ENCODE measurements at regions not wholly inside any gene's neighbourhood (a gene's known extent, or its start where the extent isn't known, plus 50 kb on each side); places are given as distances from the start of the nearest gene placed in this dataset.

GRCh38 chr17:53971361-53971760, 148.6 kb downstream of the KIF2B start:
- no peak overlapping the region for H3K4me3 ChIP-seq
- 9 to 23% (median 15%) methylated on average over 1 of the region's 1 CpG for WGBS, 3 donors
- TF ChIP-seq, protein P1, sequence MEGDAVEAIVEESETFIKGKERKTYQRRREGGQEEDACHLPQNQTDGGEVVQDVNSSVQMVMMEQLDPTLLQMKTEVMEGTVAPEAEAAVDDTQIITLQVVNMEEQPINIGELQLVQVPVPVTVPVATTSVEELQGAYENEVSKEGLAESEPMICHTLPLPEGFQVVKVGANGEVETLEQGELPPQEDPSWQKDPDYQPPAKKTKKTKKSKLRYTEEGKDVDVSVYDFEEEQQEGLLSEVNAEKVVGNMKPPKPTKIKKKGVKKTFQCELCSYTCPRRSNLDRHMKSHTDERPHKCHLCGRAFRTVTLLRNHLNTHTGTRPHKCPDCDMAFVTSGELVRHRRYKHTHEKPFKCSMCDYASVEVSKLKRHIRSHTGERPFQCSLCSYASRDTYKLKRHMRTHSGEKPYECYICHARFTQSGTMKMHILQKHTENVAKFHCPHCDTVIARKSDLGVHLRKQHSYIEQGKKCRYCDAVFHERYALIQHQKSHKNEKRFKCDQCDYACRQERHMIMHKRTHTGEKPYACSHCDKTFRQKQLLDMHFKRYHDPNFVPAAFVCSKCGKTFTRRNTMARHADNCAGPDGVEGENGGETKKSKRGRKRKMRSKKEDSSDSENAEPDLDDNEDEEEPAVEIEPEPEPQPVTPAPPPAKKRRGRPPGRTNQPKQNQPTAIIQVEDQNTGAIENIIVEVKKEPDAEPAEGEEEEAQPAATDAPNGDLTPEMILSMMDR (IDR thresholded peaks at IDR 0.05), result no peak
- H3K4me1 ChIP-seq, result no peaks in the 10 kb centered on the region
- no peak overlapping the region for H3K27ac ChIP-seq
- no peaks in the 10 kb centered on the region for H3K27me3 ChIP-seq (ENCODE audit: insufficient read depth in 3 of 3, low read length in 2 of 3)
- DNase-seq (no peak), ATAC-seq (no peak)
- intact Hi-C loops (cut with DNase I), result no loop called here
- no peaks in the 10 kb centered on the region for H3K36me3 ChIP-seq (ENCODE audit: insufficient read depth in 1 of 2, low read depth in 1 of 2)
- no peaks in the 10 kb centered on the region for H3K9me3 ChIP-seq

- ATAC-seq (no peak), DNase-seq (no peak)
- TF ChIP-seq, protein P1 (IDR thresholded peaks at IDR 0.05), result no peak
- WGBS, 3 donors, result 74 to 82% (median 79%) methylated on average over 5 of the region's 5 CpGs
- no peaks in the 10 kb centered on the region for H3K4me1 ChIP-seq
- intact Hi-C loops (cut with DNase I), result no loop called here
- H3K36me3 ChIP-seq (ENCODE audit: insufficient read depth in 1 of 2, low read depth in 1 of 2), result no peaks in the 10 kb centered on the region
- H3K9me3 ChIP-seq, result no peaks in the 10 kb centered on the region
- no peak overlapping the region for H3K27ac ChIP-seq
- no peak overlapping the region for H3K4me3 ChIP-seq
- H3K27me3 ChIP-seq (ENCODE audit: insufficient read depth in 3 of 3, low read length in 2 of 3), result no peaks in the 10 kb centered on the region
Observed at GRCh38 chr17:53979991-53980390, 157.3 kb downstream of the KIF2B start.

- intact Hi-C loops (cut with DNase I), result no loop called here
- ATAC-seq, result no peak
- no peaks in the 10 kb centered on the region for H3K9me3 ChIP-seq
- WGBS, 3 donors, result 90 to 96% (median 91%) methylated on average over 2 of the region's 2 CpGs
- no peaks in the 10 kb centered on the region for H3K27me3 ChIP-seq (ENCODE audit: insufficient read depth in 3 of 3, low read length in 2 of 3)
- TF ChIP-seq, protein P1 (IDR thresholded peaks at IDR 0.05), result no peak
- H3K27ac ChIP-seq, result no peak overlapping the region
- peaks cover 11% of the 10 kb centered on the region for H3K4me1 ChIP-seq
- no peak overlapping the region for H3K4me3 ChIP-seq
- H3K36me3 ChIP-seq (ENCODE audit: insufficient read depth in 1 of 2, low read depth in 1 of 2), result no peaks in the 10 kb centered on the region
- no peak for DNase-seq
Observed at GRCh38 chr17:53996131-53996530, 173.4 kb downstream of the KIF2B start.

DNA sequence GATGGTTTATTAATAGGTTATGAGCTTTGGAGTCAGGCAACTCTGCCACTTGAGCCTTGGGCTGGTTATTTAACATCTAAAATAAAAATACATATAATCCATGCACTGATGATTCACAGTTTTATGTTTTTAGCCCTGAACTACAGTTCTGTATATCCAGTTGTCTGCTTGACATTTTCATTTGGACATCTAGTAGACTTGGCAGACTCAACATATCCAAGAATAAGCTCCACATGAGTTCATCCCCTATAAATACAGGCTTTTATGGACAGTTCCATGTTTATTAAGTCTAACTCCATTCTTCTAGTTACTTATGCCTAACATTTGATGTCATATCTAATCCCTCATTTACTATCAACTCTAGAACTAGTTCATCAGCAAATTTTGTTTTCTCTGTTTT, 174.2 kb downstream of the KIF2B start:
- intact Hi-C loops (cut with DNase I), result no loop called here
- Histone ChIP-seq H3K36me3 (ENCODE audit: insufficient read depth in 1 of 2, low read depth in 1 of 2) (no peaks in the 10 kb centered on the region), H3K4me1 (peaks cover 11% of the 10 kb centered on the region), H3K9me3 (no peaks in the 10 kb centered on the region), H3K27me3 (ENCODE audit: insufficient read depth in 3 of 3, low read length in 2 of 3) (no peaks in the 10 kb centered on the region), H3K4me3 (no peak overlapping the region), H3K27ac (peak overlapping the region; percentile 53)
- ATAC-seq (peak in 3 of 4 donors; percentile 81 to 97 (median 87)), DNase-seq (no peak)
- TF ChIP-seq, protein P1 (IDR thresholded peaks at IDR 0.05), result no peak

GRCh38 chr17:54007855-54008254, 185.1 kb downstream of the KIF2B start:
- Histone ChIP-seq H3K4me3 (no peak overlapping the region), H3K27ac (no peak overlapping the region), H3K27me3 (ENCODE audit: insufficient read depth in 3 of 3, low read length in 2 of 3) (no peaks in the 10 kb centered on the region), H3K36me3 (ENCODE audit: insufficient read depth in 1 of 2, low read depth in 1 of 2) (no peaks in the 10 kb centered on the region), H3K9me3 (no peaks in the 10 kb centered on the region), H3K4me1 (peaks cover 5% of the 10 kb centered on the region)
- intact Hi-C loops (cut with DNase I), result loop anchor here in 1 of 2 donors (10.0 kb wide), 2 partner anchors 57 to 213 kb away; no protein-coding TSS in a partner anchor
- no peak for ATAC-seq
- 49 to 64% (median 62%) methylated on average over 2 of the region's 2 CpGs for whole genome bisulfite sequencing, 3 donors
- TF ChIP-seq, protein P1 (IDR thresholded peaks at IDR 0.05), result no peak
- no peak for DNase-seq

Measured in psoas muscle (tissue), 7 donors.